Activated naive CD4-positive, alpha-beta T cell treated with anti-CD3 and anti-CD28 coated beads, Interleukin-2, amount 50 U/mL, for 24 hours (primary cell): ENCODE measurements at regions not wholly inside any gene's neighbourhood (a gene's known extent, or its start where the extent isn't known, plus 50 kb on each side); places are given as distances from the start of the nearest gene placed in this dataset.
"Not testable (repeated sequence)": the region's sequence is repeated elsewhere in the genome, so short reads cannot be mapped to it uniquely, and the experiment has no call there.

Source experiments
- H3K27ac Mint-ChIP-seq: one replicate; pipeline ENCODE4 v1.8.0; 2021; ENCODE audit warnings: mild to moderate bottlenecking, mixed read lengths
- H3K27me3 Mint-ChIP-seq: one replicate; pipeline ENCODE4 v1.8.0; 2021; ENCODE audit warnings: mixed read lengths
- H3K36me3 Mint-ChIP-seq: one replicate; pipeline ENCODE4 v1.8.0; 2021; ENCODE audit warnings: mixed read lengths
- H3K4me1 Mint-ChIP-seq: one replicate; pipeline ENCODE4 v1.8.0; 2021; ENCODE audit warnings: mixed read lengths
- H3K4me3 Mint-ChIP-seq: one replicate; pipeline ENCODE4 v1.8.0; 2021; ENCODE audit warnings: mild to moderate bottlenecking, mixed read lengths
- H3K9me3 Mint-ChIP-seq: one replicate; pipeline ENCODE4 v1.8.0; 2021; ENCODE audit warnings: mixed read lengths

GRCh38 chr10:45096001-45096400, 95.3 kb downstream of the ZNF22 start:
- H3K27me3 Mint-ChIP-seq, result peaks cover 22% of the 10 kb centered on the region
- no peak overlapping the region for H3K4me3 Mint-ChIP-seq
- H3K4me1 Mint-ChIP-seq, result no peaks in the 10 kb centered on the region
- H3K36me3 Mint-ChIP-seq, result no peaks in the 10 kb centered on the region
- H3K9me3 Mint-ChIP-seq, result no peaks in the 10 kb centered on the region
- H3K27ac Mint-ChIP-seq, result no peak overlapping the region

GRCh38 chr10:45100429-45100828, 99.7 kb downstream of the ZNF22 start:
- H3K36me3 Mint-ChIP-seq, result no peaks in the 10 kb centered on the region
- H3K27me3 Mint-ChIP-seq, result peaks cover 22% of the 10 kb centered on the region
- H3K4me3 Mint-ChIP-seq, result no peak overlapping the region
- H3K4me1 Mint-ChIP-seq, result no peaks in the 10 kb centered on the region
- H3K9me3 Mint-ChIP-seq, result no peaks in the 10 kb centered on the region
- H3K27ac Mint-ChIP-seq, result no peak overlapping the region

GRCh38 chr10:45104674-45105073, 104.0 kb downstream of the ZNF22 start:
- Mint-ChIP-seq H3K4me3 (no peak overlapping the region), H3K27me3 (peaks cover 17% of the 10 kb centered on the region), H3K4me1 (no peaks in the 10 kb centered on the region), H3K36me3 (no peaks in the 10 kb centered on the region), H3K9me3 (no peaks in the 10 kb centered on the region), H3K27ac (no peak overlapping the region)

- H3K4me1 Mint-ChIP-seq, H3K9me3 Mint-ChIP-seq, H3K4me3 Mint-ChIP-seq, H3K27ac Mint-ChIP-seq, H3K36me3 Mint-ChIP-seq: not testable (repeated sequence)
- peaks cover 17% of the 10 kb centered on the region for H3K27me3 Mint-ChIP-seq
Measured at GRCh38 chr10:45105309-45105708, 104.6 kb downstream of the ZNF22 start.

- Mint-ChIP-seq H3K27ac (no peak overlapping the region), H3K4me1 (no peaks in the 10 kb centered on the region), H3K4me3 (no peak overlapping the region), H3K27me3 (peaks cover 16% of the 10 kb centered on the region), H3K36me3 (no peaks in the 10 kb centered on the region), H3K9me3 (no peaks in the 10 kb centered on the region)
Measured at GRCh38 chr10:45106236-45106856, 105.6 kb downstream of the ZNF22 start.

- Mint-ChIP-seq H3K27me3 (peaks cover 5% of the 10 kb centered on the region), H3K4me3 (no peak overlapping the region), H3K9me3 (no peaks in the 10 kb centered on the region), H3K27ac (no peak overlapping the region), H3K36me3 (no peaks in the 10 kb centered on the region), H3K4me1 (no peaks in the 10 kb centered on the region)
Measured at GRCh38 chr10:45111509-45111908, 110.8 kb downstream of the ZNF22 start.

GRCh38 chr10:45117940-45118339, 117.2 kb downstream of the ZNF22 start:
- not testable (repeated sequence) for H3K27me3 Mint-ChIP-seq, H3K4me3 Mint-ChIP-seq, H3K9me3 Mint-ChIP-seq, H3K27ac Mint-ChIP-seq, H3K4me1 Mint-ChIP-seq, H3K36me3 Mint-ChIP-seq

GRCh38 chr10:45118929-45119328, 118.2 kb downstream of the ZNF22 start:
- Mint-ChIP-seq H3K4me1 (no peaks in the 10 kb centered on the region), H3K27me3 (peaks cover 1% of the 10 kb centered on the region), H3K36me3 (no peaks in the 10 kb centered on the region), H3K9me3 (no peaks in the 10 kb centered on the region), H3K4me3 (no peak overlapping the region), H3K27ac (no peak overlapping the region)

- not testable (repeated sequence) for H3K9me3 Mint-ChIP-seq, H3K27ac Mint-ChIP-seq, H3K4me1 Mint-ChIP-seq, H3K4me3 Mint-ChIP-seq, H3K36me3 Mint-ChIP-seq, H3K27me3 Mint-ChIP-seq
Measured at GRCh38 chr10:45122180-45122860, 121.6 kb downstream of the ZNF22 start.

- no peaks in the 10 kb centered on the region for H3K9me3 Mint-ChIP-seq
- no peak overlapping the region for H3K27ac Mint-ChIP-seq
- H3K27me3 Mint-ChIP-seq, result peaks cover 2% of the 10 kb centered on the region
- no peak overlapping the region for H3K4me3 Mint-ChIP-seq
- no peaks in the 10 kb centered on the region for H3K36me3 Mint-ChIP-seq
- H3K4me1 Mint-ChIP-seq, result no peaks in the 10 kb centered on the region
Measured at GRCh38 chr10:45135443-45136198, 134.9 kb downstream of the ZNF22 start.

GRCh38 chr10:45136256-45136655, 135.5 kb downstream of the ZNF22 start:
- no peaks in the 10 kb centered on the region for H3K36me3 Mint-ChIP-seq
- H3K4me1 Mint-ChIP-seq, result no peaks in the 10 kb centered on the region
- no peaks in the 10 kb centered on the region for H3K9me3 Mint-ChIP-seq
- H3K27me3 Mint-ChIP-seq, result peaks cover 2% of the 10 kb centered on the region
- H3K27ac Mint-ChIP-seq, result no peak overlapping the region
- no peak overlapping the region for H3K4me3 Mint-ChIP-seq

- Mint-ChIP-seq H3K9me3 (no peaks in the 10 kb centered on the region), H3K4me3 (no peak overlapping the region), H3K36me3 (no peaks in the 10 kb centered on the region), H3K27me3 (peaks cover 8% of the 10 kb centered on the region), H3K27ac (no peak overlapping the region), H3K4me1 (no peaks in the 10 kb centered on the region)
Measured at GRCh38 chr10:45144326-45145070, 143.8 kb downstream of the ZNF22 start.

- H3K27ac Mint-ChIP-seq, H3K27me3 Mint-ChIP-seq, H3K4me3 Mint-ChIP-seq, H3K4me1 Mint-ChIP-seq, H3K36me3 Mint-ChIP-seq, H3K9me3 Mint-ChIP-seq: not testable (repeated sequence)
Measured at GRCh38 chr10:45145143-45145542, 144.4 kb downstream of the ZNF22 start.

- no peaks in the 10 kb centered on the region for H3K9me3 Mint-ChIP-seq
- no peak overlapping the region for H3K27ac Mint-ChIP-seq
- no peak overlapping the region for H3K4me3 Mint-ChIP-seq
Measured at GRCh38 chr10:45147000-45147399, 146.3 kb downstream of the ZNF22 start.

GRCh38 chr10:45150997-45151396, 150.3 kb downstream of the ZNF22 start:
- Mint-ChIP-seq H3K9me3 (no peaks in the 10 kb centered on the region), H3K27ac (no peak overlapping the region), H3K4me3 (no peak overlapping the region), H3K27me3 (no peaks in the 10 kb centered on the region), H3K36me3 (no peaks in the 10 kb centered on the region), H3K4me1 (no peaks in the 10 kb centered on the region)

More at GRCh38 chr10:45147000-45147399, 146.3 kb downstream of the ZNF22 start:
- peaks cover 7% of the 10 kb centered on the region for H3K27me3 Mint-ChIP-seq
- H3K36me3 Mint-ChIP-seq, result no peaks in the 10 kb centered on the region
- no peaks in the 10 kb centered on the region for H3K4me1 Mint-ChIP-seq
